Colonic mucosa (tissue), 4 donors: ENCODE measurements at regions not wholly inside any gene's neighbourhood (a gene's known extent, or its start where the extent isn't known, plus 50 kb on each side); places are given as distances from the start of the nearest gene placed in this dataset.

ENCODE experiments used
- DNase-seq: peaks from one replicate; pipeline ENCODE4 v3.0.0-alpha.2; 2020
- H3K27ac ChIP-seq: fragments of 200-600 bp; one replicate; pipeline ENCODE4 v1.8.0; 2021
- H3K27me3 ChIP-seq: fragments of 200-600 bp; one replicate; pipeline ENCODE4 v1.8.0; 2021
- H3K36me3 ChIP-seq: fragments of 200-600 bp; one replicate; pipeline ENCODE4 v1.8.0; 2021
- H3K4me1 ChIP-seq: fragments of 200-600 bp; one replicate; pipeline ENCODE4 v1.8.0; 2021; ENCODE audit warnings: mild to moderate bottlenecking
- H3K4me3 ChIP-seq: fragments of 200-600 bp; one replicate; pipeline ENCODE4 v1.8.0; 2021
- H3K9ac ChIP-seq, 2 donors: one replicate each; pipeline ENCODE4 v1.7.0; 2013; ENCODE audit warnings: control low read depth in 2 of 2, low read depth in 2 of 2, low read length in 2 of 2
- H3K9me3 ChIP-seq: fragments of 200-600 bp; one replicate; pipeline ENCODE4 v1.8.0; 2021
- intact Hi-C: fragments of 100-400 bp; cut with DNase I; formaldehyde crosslinking; loops from one replicate; pipeline ENCODE4 v1.14.1; 2022
- TF ChIP-seq, protein P1 (sequence below): fragments of 200-600 bp; IDR thresholded peaks from one replicate; pipeline ENCODE4 v1.8.0; 2022; ENCODE audit warnings: antibody characterized with exemption, mild to moderate bottlenecking
- donor health status: healthy.
- donor health status: DM: no; HTN: no; CAD: no.
- donor health status: DM: no; HTN: no; CAD: no.

GRCh38 chr22:48646216-48646925 lies 1181.3 kb downstream of the BRD1 start:
- TF ChIP-seq, protein P1, sequence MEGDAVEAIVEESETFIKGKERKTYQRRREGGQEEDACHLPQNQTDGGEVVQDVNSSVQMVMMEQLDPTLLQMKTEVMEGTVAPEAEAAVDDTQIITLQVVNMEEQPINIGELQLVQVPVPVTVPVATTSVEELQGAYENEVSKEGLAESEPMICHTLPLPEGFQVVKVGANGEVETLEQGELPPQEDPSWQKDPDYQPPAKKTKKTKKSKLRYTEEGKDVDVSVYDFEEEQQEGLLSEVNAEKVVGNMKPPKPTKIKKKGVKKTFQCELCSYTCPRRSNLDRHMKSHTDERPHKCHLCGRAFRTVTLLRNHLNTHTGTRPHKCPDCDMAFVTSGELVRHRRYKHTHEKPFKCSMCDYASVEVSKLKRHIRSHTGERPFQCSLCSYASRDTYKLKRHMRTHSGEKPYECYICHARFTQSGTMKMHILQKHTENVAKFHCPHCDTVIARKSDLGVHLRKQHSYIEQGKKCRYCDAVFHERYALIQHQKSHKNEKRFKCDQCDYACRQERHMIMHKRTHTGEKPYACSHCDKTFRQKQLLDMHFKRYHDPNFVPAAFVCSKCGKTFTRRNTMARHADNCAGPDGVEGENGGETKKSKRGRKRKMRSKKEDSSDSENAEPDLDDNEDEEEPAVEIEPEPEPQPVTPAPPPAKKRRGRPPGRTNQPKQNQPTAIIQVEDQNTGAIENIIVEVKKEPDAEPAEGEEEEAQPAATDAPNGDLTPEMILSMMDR: no peak

DNA sequence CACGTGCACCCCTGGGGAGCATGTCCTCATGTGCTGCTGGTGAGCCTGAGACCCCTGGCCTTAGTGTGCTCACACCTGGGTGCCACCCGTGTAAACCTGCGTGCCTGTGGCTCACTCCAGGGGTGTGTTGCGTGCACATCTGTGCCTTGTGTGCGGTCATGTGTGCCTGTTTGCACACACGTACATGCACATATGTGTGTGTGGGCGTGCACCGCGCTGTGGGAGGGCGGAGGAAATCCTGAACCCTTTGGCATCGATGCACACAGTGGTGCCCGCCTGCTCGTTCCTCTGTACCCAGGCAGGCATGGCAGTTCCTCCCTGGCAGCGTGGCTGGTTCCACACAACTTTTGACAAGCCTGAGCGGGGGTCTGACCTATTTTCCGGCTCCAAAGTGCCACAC lies 1181.9 kb downstream of the BRD1 start:
- TF ChIP-seq, protein P1: no peak
- Histone ChIP-seq H3K27ac (no peak overlapping the region), H3K36me3 (no peaks in the 10 kb centered on the region), H3K9ac (no peak overlapping the region), H3K27me3 (no peaks in the 10 kb centered on the region), H3K9me3 (no peaks in the 10 kb centered on the region), H3K4me3 (no peak overlapping the region), H3K4me1 (no peaks in the 10 kb centered on the region)
- intact Hi-C loops: no loop called here
- DNase-seq: no peak

More at GRCh38 chr22:48646216-48646925, 1181.3 kb downstream of the BRD1 start:
- H3K27me3 ChIP-seq: no peaks in the 10 kb centered on the region
- H3K9me3 ChIP-seq: no peaks in the 10 kb centered on the region
- H3K9ac ChIP-seq: no peak overlapping the region
- DNase-seq: no peak
- H3K27ac ChIP-seq: no peak overlapping the region
- no peaks in the 10 kb centered on the region for H3K4me1 ChIP-seq
- H3K4me3 ChIP-seq: no peak overlapping the region
- no peaks in the 10 kb centered on the region for H3K36me3 ChIP-seq
- intact Hi-C loops: no loop called here

DNA sequence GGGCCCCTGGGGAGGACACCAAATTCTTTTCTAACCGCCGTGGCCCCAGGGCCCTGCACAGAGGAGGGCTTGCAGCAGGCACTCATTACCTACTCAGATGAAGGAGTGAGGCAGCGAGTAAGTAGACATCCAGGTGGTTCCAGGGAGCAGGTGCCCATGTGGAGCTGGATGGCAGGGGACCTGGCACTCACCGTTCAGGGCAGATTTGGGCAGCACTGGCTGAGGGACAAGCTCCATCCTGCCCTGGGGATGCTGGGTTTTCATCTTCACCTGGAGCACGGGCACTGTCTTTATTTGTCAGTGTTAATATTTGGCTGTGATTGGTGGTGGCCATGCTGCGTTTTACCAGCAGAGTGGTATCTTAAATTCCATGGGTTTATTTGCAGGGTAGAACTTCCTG lies 1182.7 kb downstream of the BRD1 start:
- TF ChIP-seq, protein P1: no peak
- intact Hi-C loops: no loop called here
- no peak overlapping the region for H3K4me3 ChIP-seq

GRCh38 chr22:48644108-48644507 lies 1183.6 kb downstream of the BRD1 start:
- Histone ChIP-seq H3K27ac (no peak overlapping the region), H3K4me1 (no peaks in the 10 kb centered on the region), H3K27me3 (no peaks in the 10 kb centered on the region), H3K36me3 (no peaks in the 10 kb centered on the region), H3K9ac (no peak overlapping the region), H3K4me3 (no peak overlapping the region), H3K9me3 (no peaks in the 10 kb centered on the region)
- DNase-seq: no peak
- TF ChIP-seq, protein P1: no peak
- intact Hi-C loops: no loop called here

More for the DNA sequence above, 1182.7 kb downstream of the BRD1 start:
- H3K9me3 ChIP-seq: no peaks in the 10 kb centered on the region
- no peak overlapping the region for H3K9ac ChIP-seq
- no peak overlapping the region for H3K27ac ChIP-seq
- no peaks in the 10 kb centered on the region for H3K4me1 ChIP-seq
- no peaks in the 10 kb centered on the region for H3K27me3 ChIP-seq
- H3K36me3 ChIP-seq: no peaks in the 10 kb centered on the region
- DNase-seq: no peak

DNA sequence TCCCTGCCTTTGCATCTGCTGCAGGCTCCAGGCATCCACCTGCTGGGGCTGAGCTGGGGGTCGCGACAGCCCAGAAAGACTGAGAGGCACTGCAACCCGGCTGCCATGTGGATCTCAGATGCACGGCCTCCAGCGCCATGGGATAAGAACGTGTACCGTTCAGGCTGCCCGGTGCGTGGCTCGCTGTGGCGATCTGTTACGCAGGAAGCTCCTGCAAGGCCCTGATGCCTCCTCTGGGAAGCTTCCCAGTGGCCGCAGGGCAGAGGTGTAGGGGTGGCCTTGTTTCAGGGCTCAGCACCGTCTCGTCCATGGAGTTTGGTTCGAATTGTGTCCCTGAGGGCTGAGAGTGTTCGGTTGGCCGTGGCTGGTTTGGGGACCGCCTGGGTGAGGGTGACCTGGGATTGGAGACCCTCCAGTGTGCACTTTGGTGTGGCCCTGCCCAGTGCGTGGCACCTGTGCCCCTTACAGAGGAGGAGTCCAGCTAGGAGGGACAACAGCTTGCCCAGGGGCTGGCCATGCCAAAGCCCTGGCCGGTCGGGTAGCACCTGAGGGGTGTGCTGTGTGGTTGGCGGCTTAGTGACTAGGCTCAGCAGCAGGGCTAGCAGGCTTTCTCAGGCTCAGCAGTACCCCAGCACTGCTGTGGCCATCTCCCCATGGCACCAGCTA lies 1184.5 kb downstream of the BRD1 start:
- no peak overlapping the region for H3K9ac ChIP-seq
- no peaks in the 10 kb centered on the region for H3K36me3 ChIP-seq
- no peak overlapping the region for H3K4me3 ChIP-seq
- intact Hi-C loops: no loop called here
- H3K27ac ChIP-seq: no peak overlapping the region
- DNase-seq: no peak
- no peaks in the 10 kb centered on the region for H3K9me3 ChIP-seq
- H3K4me1 ChIP-seq: no peaks in the 10 kb centered on the region
- no peaks in the 10 kb centered on the region for H3K27me3 ChIP-seq
- TF ChIP-seq, protein P1: no peak
